T1000 (cell line): ENCODE measurements at regions not wholly inside any gene's neighbourhood (a gene's known extent, or its start where the extent isn't known, plus 50 kb on each side); places are given as distances from the start of the nearest gene placed in this dataset.

Experiments used
- DNase-seq: peaks from one replicate; lab custom pipeline; 2025; ENCODE audit warnings: mixed read lengths; lab: John Stamatoyannopoulos, UW

GRCh38 chr3:30945291-30945690, 50.8 kb upstream of the GADL1 start:
- DNase-seq = no peak

- no peak for DNase-seq
Observed at GRCh38 chr3:30948426-30948825, 54.0 kb upstream of the GADL1 start.

GRCh38 chr3:30951826-30952225, 57.4 kb upstream of the GADL1 start:
- no peak for DNase-seq

DNA sequence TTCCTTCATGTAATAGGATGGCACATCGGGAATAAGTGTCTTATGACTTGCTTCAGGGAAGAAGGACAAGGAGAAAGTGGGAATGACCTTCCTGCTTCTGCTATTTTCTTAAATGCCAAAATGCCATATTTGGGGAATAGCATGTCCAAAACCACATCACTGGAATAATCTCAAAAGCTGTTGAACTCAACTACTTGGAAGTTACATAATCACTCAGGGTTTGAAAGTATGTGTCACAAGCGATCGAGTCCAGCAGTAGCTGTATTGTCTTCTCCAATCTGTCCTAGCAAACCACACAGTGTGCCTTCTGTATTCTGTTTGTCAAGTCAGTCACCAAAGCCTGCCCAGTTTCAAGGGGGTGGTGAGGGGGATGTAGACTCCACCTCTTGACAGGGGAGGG, 58.3 kb upstream of the GADL1 start:
- no peak for DNase-seq

GRCh38 chr3:30954426-30954825, 60.0 kb upstream of the GADL1 start:
- DNase-seq = no peak

GRCh38 chr3:30962084-30962483, 67.6 kb upstream of the GADL1 start:
- DNase-seq = no peak

- DNase-seq = no peak
Observed at GRCh38 chr3:30962493-30962892, 68.0 kb upstream of the GADL1 start.

DNA sequence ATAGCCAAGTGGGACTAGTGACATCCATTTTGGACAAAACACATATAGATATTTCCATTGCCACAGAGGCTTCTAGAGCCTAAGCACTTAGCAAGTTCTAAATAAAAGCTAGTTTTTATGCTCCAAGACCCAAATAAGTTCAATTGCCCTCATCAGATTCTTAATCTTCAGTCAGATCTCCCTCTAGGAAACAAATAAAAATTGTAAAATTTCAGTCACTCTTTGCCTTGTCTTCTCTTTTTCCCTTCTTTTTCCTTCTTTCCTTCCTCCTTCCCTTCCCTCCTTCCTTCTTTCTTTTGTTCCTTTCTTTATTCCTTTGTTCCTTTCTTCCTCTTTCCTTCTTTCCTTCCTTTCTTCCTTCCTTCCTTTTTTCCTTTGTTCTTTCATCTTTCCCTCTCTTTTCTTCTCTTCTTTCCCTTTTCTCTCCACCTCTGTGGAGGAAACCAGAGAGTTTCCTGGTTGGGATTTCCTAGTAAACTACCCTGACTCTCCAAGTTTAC, 68.8 kb upstream of the GADL1 start:
- DNase-seq = no peak

GRCh38 chr3:30964612-30965011, 70.2 kb upstream of the GADL1 start:
- no peak for DNase-seq

GRCh38 chr3:30966896-30967295, 72.4 kb upstream of the GADL1 start:
- no peak for DNase-seq

DNA sequence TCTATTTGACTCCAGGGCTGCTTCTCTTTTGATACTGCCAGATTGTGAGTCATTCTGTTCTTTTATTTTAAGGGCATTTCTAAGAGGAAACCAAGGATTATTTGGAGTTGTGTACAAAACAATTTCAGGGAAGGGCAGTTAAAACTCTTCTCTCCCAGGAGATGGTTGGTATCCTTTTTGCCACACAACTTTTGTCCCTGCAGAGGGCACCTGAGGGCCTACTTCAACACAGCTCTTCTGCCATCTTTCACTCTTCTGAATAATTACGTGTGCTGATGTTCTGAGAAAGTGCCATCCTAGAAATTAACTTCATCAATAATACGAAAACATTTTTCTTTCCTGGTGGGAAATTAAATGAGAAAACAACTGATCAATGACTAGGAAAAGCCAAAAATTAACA, 75.7 kb upstream of the GADL1 start:
- DNase-seq = no peak

- no peak for DNase-seq
Observed at GRCh38 chr3:30972449-30972848, 78.0 kb upstream of the GADL1 start.

DNA sequence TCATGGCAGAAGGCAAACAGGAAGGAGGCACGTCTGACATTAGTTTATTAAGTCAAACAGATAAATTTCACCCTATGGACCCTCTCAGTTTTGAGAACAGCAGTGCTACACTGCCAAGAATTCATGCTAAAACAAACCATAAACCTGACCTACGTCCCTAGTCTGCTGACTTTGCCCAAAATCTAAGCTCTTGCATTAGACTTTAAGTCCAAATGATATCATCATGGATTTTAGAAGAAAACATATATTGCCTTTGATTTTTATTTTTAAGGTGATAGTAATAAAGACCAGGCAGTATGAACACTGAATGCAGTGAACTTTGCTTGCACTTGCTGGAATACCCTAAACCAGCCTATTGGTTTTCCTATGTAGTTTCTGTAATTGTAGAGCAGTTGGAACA, 79.6 kb upstream of the GADL1 start:
- no peak for DNase-seq

GRCh38 chr3:30977592-30977991, 83.1 kb upstream of the GADL1 start:
- no peak for DNase-seq

DNA sequence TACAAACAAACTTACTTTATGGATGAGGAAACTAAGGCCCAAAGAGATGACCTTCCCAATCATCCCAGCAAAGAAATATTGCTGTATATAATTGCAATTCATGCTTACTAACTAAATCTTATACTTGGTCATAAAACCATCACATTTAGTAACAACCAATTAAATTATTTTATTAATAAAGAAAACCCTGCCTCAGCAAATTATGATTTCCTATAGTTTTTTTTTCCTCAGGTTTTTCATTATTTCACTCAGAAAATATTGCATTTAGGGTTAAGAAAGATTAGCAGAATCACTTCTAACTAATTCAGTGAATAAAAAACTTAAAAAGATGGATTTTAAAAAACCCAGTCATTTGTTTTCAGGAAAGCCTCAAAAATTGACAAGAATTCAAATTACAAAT, 86.5 kb upstream of the GADL1 start:
- DNase-seq = no peak

DNA sequence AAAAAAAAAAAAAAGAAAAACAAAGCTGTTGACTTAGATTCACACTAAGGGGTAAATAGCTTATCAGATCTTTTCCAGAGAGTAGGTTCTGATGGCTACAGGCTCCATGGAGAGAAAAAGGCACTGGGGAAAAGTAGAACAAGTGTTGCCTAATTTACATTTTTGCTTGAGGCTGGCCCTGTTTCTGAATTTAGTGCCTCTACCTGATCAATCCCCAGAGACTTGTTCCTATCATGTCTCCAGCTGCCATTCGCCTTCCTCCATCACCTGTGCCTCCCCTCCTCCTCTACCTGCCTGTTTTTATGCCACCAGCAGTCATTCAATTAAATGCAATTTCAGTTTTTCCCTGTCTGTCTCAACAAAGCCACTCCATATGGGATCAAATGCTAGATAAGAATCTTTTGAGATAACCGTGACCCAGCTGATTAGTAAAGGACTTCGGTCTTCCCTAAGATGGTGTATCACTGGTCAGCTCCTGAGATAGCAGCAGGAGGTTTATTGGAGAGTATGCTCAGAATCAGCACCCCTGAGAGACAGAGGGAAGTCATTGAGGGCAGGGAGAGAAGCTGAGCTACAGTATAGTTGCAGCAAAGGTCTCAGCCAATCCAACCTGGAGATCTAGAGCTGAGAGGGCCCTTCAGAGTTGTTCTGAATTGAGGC, 88.1 kb upstream of the GADL1 start:
- DNase-seq = no peak

DNA sequence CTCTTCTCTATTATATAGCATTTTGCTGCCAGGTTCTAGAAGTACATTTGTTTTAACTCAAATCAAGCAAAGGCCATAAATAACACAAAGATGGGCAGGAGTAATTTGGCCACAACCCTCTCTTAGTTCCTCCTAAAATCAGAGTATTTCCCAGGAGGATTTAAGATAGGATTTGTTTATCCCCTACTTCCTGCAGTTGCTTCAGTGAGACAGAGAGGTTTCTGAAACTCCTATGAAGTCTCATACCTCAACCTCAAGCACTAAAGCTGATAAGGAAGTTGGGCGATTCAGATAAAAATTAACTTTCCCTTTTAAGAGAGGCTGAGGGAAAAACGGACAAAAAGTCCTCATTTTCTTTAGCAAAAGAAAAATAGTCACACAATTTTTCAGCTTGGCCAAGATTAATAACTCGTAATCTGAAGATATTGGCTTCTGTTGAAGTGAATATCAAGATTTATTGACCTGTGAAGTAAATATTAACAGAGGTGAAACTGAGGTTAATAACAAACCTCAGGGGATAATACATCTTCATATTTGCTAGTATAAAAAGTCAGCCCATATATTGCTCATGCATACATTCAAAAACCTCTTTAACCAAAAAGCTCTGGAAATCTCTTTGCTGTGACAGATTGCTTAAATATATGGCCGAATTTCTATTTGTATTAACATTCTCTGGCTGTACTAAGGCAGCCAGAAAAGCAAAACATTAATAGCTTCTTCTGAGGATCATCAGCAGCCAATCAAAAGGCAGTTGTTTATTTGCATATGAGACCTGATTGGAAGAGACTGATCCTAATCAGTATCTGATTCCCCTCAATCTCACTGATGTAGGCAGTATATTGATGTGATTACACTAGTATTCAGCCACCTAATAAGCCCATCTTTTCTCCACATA, 90.6 kb upstream of the GADL1 start:
- no peak for DNase-seq

DNA sequence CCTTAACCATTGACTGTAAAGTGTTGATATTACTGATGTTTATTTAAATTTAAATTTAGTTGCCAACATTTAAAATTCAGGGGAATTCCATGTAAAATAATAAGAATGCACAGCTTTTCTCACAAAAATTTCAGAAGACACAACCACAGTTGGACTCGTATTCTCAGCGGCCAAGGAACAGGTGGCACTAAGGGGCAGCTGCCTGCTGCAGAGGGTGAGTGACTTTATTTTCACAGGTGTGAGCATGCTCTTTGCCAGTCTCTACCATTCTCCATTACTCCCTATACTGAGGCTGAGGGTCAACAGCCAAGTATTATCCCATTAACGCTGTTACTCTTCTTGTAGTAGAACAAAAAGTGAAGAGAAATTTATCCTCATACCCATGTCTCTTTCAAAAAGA, 92.1 kb upstream of the GADL1 start:
- DNase-seq = no peak

DNA sequence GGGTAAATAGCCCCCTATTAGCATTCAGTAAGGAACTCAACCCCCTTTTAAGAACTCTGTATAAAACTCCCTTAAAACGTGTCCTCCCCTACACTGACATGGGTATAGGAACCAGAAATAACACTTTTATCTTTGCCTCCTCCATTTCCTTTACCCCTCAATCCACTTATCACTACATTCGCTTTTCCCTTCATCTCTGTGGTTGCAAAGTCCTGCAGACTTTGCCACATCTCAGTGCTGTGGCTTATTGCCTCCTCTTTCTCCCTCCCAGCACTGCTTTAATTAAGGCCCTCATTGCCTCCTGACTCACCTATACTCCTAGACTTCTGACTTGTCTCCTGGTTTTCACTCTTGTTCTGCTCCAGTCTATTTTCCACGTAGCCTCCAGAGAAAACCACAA, 94.3 kb upstream of the GADL1 start:
- no peak for DNase-seq

GRCh38 chr3:30989276-30990030, 95.0 kb upstream of the GADL1 start:
- no peak for DNase-seq

GRCh38 chr3:30996467-30996866, 102.0 kb upstream of the GADL1 start:
- no peak for DNase-seq

DNA sequence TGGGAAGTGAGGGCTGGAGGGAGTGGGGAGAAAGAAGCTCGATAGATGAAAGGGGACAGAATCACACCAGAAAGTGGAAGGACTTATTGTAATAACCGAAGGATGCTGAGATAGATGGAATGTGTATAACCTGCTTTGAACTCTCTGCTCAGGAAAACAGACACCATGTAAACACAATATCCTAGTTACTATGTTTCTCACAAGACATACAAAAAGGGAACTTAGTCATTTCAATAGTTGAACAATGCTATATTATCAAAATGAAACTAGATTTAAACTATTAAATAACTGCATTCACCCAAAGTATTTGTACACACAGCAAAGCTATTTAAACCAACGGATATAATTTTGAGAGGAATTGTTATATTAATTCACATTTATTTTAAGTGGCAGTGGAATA, 108.3 kb upstream of the GADL1 start:
- no peak for DNase-seq
